Testis (tissue), 2 donors: ENCODE measurements at regions not wholly inside any gene's neighbourhood (a gene's known extent, or its start where the extent isn't known, plus 50 kb on each side); places are given as distances from the start of the nearest gene placed in this dataset.

Experiments
- DNase-seq: peaks from one replicate; pipeline ENCODE4 v3.0.0-alpha.2; 2019
- H3K27ac ChIP-seq, 2 donors: fragments of 200-600 bp; sonication (generic); one replicate each; pipeline ENCODE4 v1.5.1; 2019
- H3K27me3 ChIP-seq: fragments of 200-600 bp; sonication (generic); one replicate; pipeline ENCODE4 v1.5.1; 2019
- H3K36me3 ChIP-seq: fragments of 200-600 bp; sonication (generic); one replicate; pipeline ENCODE4 v1.5.1; 2017; ENCODE audit warnings: low read depth; ENCODE audit errors: missing control alignments
- H3K4me1 ChIP-seq: fragments of 200-600 bp; sonication (generic); one replicate; pipeline ENCODE4 v1.5.1; 2019
- H3K4me3 ChIP-seq, 2 donors: fragments of 200-600 bp; sonication (generic); one replicate each; pipeline ENCODE4 v1.5.1; 2017 to 2019
- H3K9me3 ChIP-seq: fragments of 200-600 bp; sonication (generic); one replicate; pipeline ENCODE4 v1.5.1; 2017
- CTCF ChIP-seq, 3 experiments: fragments of 450-650 bp in 2 of 3; fragments of 200-600 bp in 1 of 3; sonication (generic) in 1 of 3; IDR thresholded peaks; one replicate each; pipeline ENCODE4 v1.5.1; 2016 to 2019; ENCODE audit warnings: antibody characterized with exemption in 3 of 3, mild to moderate bottlenecking in 2 of 3, moderate library complexity in 1 of 3
- POLR2A ChIP-seq: fragments of 450-650 bp; IDR thresholded peaks from one replicate; pipeline ENCODE4 v1.6.1; 2017; ENCODE audit warnings: antibody characterized with exemption, mild to moderate bottlenecking, moderate library complexity
- WGBS, 2 donors: methylation state at CpG; one replicate each; pipeline ENCODE4 v1.1.5; 2018; 5-methylcytosine and 5-hydroxymethylcytosine counted together
- intact Hi-C: fragments of 100-400 bp; cut with DNase I; formaldehyde crosslinking; loops from one replicate; pipeline ENCODE4 v1.15.1; 2023; ENCODE audit warnings: low total_unique reads

DNA sequence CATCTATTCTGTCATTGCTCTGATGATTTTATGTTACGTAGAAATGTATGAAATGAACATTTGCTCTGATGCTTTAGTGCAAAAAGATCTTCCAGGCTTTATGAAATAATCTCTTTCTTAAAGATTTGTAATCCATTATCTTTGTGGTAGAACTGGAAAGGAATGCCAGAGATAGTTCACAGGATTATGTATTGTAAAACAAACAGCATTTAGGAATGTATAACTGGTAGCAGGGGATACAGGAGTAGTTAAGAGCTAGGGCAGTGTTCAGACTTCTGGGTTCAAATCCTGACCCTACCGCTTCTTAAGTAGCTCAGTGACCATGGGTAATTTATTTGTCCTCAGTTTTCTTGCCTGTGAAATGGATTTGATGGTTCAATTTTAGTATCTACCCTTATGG is 429.8 kb upstream of the TPM1 start:
- H3K36me3 ChIP-seq = no peaks in the 10 kb centered on the region
- H3K9me3 ChIP-seq = no peaks in the 10 kb centered on the region
- WGBS, 2 donors = 94 to 97% methylated on average over 2 of the region's 2 CpGs
- DNase-seq = no peak
- intact Hi-C loops = no loop called here
- TF ChIP-seq CTCF (IDR thresholded peaks at IDR 0.05) (no peak), POLR2A (no peak)
- no peaks in the 10 kb centered on the region for H3K27me3 ChIP-seq
- no peak overlapping the region for H3K4me3 ChIP-seq
- no peaks in the 10 kb centered on the region for H3K4me1 ChIP-seq
- no peak overlapping the region for H3K27ac ChIP-seq

DNA sequence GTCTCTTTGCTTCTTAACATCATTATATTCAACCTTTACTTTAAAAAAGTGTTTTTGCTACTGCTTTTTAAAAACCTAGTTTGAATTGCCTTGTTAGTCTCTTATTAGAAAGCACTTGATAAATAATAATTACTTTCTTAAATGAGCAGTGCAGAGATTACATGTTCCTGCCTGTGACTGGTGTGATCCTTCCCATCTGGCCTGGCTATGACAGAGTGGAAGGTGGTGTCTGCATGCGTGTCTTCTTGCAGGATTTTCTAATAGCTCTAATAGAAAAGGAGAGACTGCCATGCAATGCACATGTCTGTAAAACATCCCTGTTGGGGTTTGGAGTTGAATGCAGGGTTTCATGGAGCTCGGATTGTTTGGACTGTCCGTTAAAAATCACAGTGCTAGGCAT is 425.8 kb upstream of the TPM1 start:
- no peaks in the 10 kb centered on the region for H3K36me3 ChIP-seq
- H3K9me3 ChIP-seq = no peaks in the 10 kb centered on the region
- no peak for DNase-seq
- 81 to 86% methylated on average over 3 of the region's 3 CpGs for WGBS, 2 donors
- H3K27ac ChIP-seq = no peak overlapping the region
- H3K4me1 ChIP-seq = no peaks in the 10 kb centered on the region
- TF ChIP-seq POLR2A (no peak), CTCF (IDR thresholded peaks at IDR 0.05) (no peak)
- H3K4me3 ChIP-seq = no peak overlapping the region
- no peaks in the 10 kb centered on the region for H3K27me3 ChIP-seq
- intact Hi-C loops = no loop called here

DNA sequence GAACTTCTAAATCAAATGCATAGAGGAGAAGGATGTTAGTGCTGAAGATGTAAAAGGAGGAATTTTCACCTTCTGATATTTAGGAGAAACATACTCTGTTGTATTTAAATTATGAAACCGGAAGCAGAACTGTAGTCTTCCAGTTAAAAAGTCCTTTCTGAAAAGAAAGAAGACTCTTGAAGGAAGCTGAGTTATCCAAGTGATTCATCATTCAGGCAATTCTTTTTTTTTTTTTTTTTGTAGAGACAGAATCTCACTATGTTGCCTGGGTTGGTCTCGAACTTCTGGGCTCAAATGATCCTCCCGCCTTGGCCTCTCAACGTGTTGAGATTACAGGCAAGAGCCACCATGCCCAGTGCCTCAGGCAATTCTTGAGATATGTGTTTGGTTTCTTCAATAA is 424.8 kb upstream of the TPM1 start:
- Histone ChIP-seq H3K4me3 (no peak overlapping the region), H3K9me3 (no peaks in the 10 kb centered on the region), H3K27me3 (no peaks in the 10 kb centered on the region), H3K27ac (no peak overlapping the region), H3K4me1 (no peaks in the 10 kb centered on the region), H3K36me3 (no peaks in the 10 kb centered on the region)
- intact Hi-C loops = no loop called here
- no peak for DNase-seq
- TF ChIP-seq CTCF (IDR thresholded peaks at IDR 0.05) (no peak), POLR2A (no peak)
- WGBS, 2 donors = 90 to 92% methylated on average over 4 of the region's 4 CpGs

DNA sequence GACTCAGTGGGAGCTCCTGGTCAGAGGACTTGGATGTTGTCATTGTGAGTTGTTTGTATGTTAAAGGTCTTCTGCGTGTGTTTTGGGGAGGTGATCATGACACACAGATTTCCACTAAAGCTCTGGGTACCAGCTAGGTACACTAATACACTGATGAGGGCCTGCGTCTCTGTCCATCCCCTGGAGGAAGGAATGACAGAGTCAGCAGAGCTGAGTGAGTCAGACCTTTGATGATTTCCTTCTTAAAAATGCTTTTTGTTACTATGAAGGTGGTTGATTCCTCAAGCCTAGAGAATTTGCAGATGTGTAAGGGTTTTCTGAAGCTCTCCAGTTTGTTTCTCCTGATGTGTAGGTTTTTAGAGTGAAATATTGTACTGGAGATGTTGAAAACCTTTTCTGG is 424.1 kb upstream of the TPM1 start:
- Histone ChIP-seq H3K9me3 (no peaks in the 10 kb centered on the region), H3K4me3 (no peak overlapping the region), H3K4me1 (no peaks in the 10 kb centered on the region), H3K27me3 (no peaks in the 10 kb centered on the region), H3K36me3 (no peaks in the 10 kb centered on the region), H3K27ac (no peak overlapping the region)
- DNase-seq = no peak
- 93 to 100% methylated on average over 2 of the region's 2 CpGs for WGBS, 2 donors
- intact Hi-C loops = no loop called here
- TF ChIP-seq POLR2A (no peak), CTCF (IDR thresholded peaks at IDR 0.05) (no peak)

DNA sequence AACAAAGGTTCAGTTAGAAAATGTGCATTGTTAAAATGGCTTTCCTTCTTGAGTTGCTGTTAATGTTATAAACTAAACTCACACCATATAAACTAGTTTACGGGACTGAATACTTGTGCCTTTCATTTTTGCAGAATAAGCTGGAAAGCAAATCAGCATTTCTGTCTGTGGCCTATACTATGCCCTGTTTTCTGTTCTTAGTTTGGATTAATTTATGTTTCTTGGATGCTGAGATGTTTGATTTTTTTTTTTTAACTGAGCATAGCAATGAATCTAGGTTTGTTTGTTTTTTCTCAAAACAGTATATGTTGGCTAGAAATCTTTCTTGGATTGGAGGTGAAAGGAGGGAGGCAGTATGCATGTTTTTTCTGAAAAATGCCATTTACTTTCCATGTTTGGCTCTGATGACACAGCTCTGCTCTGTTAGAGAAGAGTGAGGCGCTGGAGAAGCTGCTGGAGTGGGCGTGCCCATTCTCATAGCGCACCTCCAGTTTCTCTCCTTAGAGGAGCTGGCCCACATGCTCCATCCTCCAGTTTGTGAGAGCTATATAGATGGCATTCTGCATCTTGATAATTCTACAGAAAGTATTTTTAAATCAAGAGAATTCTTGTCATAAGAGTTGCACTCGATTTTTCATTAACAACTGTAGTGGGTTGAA is 423.6 kb upstream of the TPM1 start:
- no peak for DNase-seq
- no peak for TF ChIP-seq CTCF (IDR thresholded peaks at IDR 0.05)
- TF ChIP-seq POLR2A = no peak
- 93 to 96% methylated on average over 5 of the region's 5 CpGs for WGBS, 2 donors
- intact Hi-C loops = no loop called here
- no peaks in the 10 kb centered on the region for H3K36me3 ChIP-seq
- H3K27ac ChIP-seq = no peak overlapping the region
- no peaks in the 10 kb centered on the region for H3K4me1 ChIP-seq
- no peaks in the 10 kb centered on the region for H3K27me3 ChIP-seq
- H3K4me3 ChIP-seq = no peak overlapping the region
- H3K9me3 ChIP-seq = no peaks in the 10 kb centered on the region
